Colonic mucosa (tissue), 4 donors: ENCODE measurements at regions not wholly inside any gene's neighbourhood (a gene's known extent, or its start where the extent isn't known, plus 50 kb on each side); places are given as distances from the start of the nearest gene placed in this dataset.

Experiments
- DNase-seq: peaks from one replicate; pipeline ENCODE4 v3.0.0-alpha.2; 2020
- H3K27ac ChIP-seq: fragments of 200-600 bp; one replicate; pipeline ENCODE4 v1.8.0; 2021
- H3K27me3 ChIP-seq: fragments of 200-600 bp; one replicate; pipeline ENCODE4 v1.8.0; 2021
- H3K36me3 ChIP-seq: fragments of 200-600 bp; one replicate; pipeline ENCODE4 v1.8.0; 2021
- H3K4me1 ChIP-seq: fragments of 200-600 bp; one replicate; pipeline ENCODE4 v1.8.0; 2021; ENCODE audit warnings: mild to moderate bottlenecking
- H3K4me3 ChIP-seq: fragments of 200-600 bp; one replicate; pipeline ENCODE4 v1.8.0; 2021
- H3K9ac ChIP-seq, 2 donors: one replicate each; pipeline ENCODE4 v1.7.0; 2013; ENCODE audit warnings: control low read depth in 2 of 2, low read depth in 2 of 2, low read length in 2 of 2
- H3K9me3 ChIP-seq: fragments of 200-600 bp; one replicate; pipeline ENCODE4 v1.8.0; 2021
- intact Hi-C: fragments of 100-400 bp; cut with DNase I; formaldehyde crosslinking; loops from one replicate; pipeline ENCODE4 v1.14.1; 2022
- TF ChIP-seq, protein P1 (sequence below): fragments of 200-600 bp; IDR thresholded peaks from one replicate; pipeline ENCODE4 v1.8.0; 2022; ENCODE audit warnings: antibody characterized with exemption, mild to moderate bottlenecking
- donor health status: healthy.
- donor health status: DM: no; HTN: no; CAD: no.
- donor health status: DM: no; HTN: no; CAD: no.

DNA sequence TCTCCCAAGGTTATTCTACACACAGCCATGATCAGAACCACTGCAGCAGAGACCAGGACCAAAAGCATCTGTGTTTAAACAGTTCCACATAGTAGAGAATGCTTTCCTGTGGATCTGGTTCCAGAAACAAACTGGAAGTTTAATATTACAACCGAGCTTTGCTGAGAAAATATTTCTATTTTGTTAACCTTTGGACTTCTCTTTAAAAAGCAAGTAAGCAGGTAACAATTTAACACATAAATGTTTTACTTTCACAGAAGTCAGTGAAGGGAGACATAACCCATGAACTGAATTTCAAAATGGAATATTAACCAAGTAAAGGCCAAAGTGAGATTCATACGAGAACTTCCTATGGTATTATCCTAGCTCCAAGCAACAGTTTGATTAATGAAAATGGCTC, 98.6 kb upstream of the PHYHIPL start:
- H3K27me3 ChIP-seq = no peaks in the 10 kb centered on the region
- no peak for DNase-seq
- no peaks in the 10 kb centered on the region for H3K36me3 ChIP-seq
- no peak overlapping the region for H3K4me3 ChIP-seq
- no peak overlapping the region for H3K9ac ChIP-seq
- no peaks in the 10 kb centered on the region for H3K4me1 ChIP-seq
- no peaks in the 10 kb centered on the region for H3K9me3 ChIP-seq
- no peak overlapping the region for H3K27ac ChIP-seq
- intact Hi-C loops = no loop called here
- TF ChIP-seq, protein P1, sequence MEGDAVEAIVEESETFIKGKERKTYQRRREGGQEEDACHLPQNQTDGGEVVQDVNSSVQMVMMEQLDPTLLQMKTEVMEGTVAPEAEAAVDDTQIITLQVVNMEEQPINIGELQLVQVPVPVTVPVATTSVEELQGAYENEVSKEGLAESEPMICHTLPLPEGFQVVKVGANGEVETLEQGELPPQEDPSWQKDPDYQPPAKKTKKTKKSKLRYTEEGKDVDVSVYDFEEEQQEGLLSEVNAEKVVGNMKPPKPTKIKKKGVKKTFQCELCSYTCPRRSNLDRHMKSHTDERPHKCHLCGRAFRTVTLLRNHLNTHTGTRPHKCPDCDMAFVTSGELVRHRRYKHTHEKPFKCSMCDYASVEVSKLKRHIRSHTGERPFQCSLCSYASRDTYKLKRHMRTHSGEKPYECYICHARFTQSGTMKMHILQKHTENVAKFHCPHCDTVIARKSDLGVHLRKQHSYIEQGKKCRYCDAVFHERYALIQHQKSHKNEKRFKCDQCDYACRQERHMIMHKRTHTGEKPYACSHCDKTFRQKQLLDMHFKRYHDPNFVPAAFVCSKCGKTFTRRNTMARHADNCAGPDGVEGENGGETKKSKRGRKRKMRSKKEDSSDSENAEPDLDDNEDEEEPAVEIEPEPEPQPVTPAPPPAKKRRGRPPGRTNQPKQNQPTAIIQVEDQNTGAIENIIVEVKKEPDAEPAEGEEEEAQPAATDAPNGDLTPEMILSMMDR = no peak

DNA sequence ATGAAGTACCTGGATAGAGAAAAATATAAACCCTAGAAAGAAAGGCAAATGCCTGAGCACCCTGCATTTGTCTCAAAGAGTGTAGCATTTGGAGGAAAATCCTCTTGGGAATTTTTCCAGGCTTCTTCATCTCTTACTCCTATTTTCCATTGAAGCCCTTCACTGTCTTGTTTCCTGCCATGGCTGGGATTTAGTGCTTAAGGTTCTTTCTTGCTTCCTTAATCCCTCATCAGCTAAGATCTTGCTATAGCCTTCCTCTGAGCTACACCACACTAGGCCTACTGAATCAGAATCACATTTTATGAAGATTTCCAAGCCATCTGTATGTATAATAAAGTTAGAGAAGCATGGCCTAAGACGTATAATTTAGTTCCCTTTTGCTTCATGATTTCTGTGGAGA, 97.5 kb upstream of the PHYHIPL start:
- Histone ChIP-seq H3K27ac (no peak overlapping the region), H3K9ac (no peak overlapping the region), H3K27me3 (no peaks in the 10 kb centered on the region), H3K4me1 (no peaks in the 10 kb centered on the region), H3K4me3 (no peak overlapping the region), H3K9me3 (no peaks in the 10 kb centered on the region), H3K36me3 (no peaks in the 10 kb centered on the region)
- TF ChIP-seq, protein P1 = no peak
- intact Hi-C loops = no loop called here
- DNase-seq = no peak

DNA sequence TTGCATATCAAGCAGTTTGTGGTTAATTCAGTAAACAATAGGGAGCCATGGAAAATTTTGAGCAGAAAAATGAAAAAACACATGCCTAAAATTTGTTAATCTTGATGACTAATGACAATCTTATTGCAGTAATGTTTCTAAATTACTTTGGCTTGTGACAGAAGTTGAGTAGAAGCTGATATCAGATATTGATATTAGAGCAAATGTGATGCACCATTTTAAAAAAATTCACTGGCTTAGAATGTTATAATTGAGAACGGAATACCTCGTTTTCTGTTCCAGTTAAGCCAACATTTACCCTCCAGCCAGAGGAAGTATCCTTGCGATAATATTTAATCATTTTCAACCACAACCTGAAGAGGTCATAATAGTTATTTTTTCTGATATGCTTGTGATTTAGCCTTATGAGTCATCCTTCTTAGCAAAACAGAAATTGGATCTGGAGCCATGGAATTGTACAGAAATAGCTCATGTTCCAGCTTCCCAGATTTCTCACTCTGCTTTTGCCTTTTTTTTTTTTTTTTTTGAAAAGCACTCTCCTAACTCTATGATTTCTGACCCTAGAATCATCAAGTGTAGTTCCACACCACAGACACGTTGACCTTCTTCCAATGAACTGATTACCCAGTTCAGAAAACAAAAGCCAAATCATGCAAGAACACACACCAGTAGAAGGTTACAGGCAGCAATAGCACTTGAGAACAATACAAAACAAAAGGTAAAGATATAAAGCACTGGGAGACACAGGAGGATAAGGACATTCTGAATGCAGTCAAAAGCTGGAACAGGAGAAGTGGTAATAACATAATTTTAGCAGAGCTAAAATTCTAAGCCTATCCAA, 96.8 kb upstream of the PHYHIPL start:
- Histone ChIP-seq H3K36me3 (no peaks in the 10 kb centered on the region), H3K27ac (no peak overlapping the region), H3K27me3 (no peaks in the 10 kb centered on the region), H3K9ac (no peak overlapping the region), H3K9me3 (no peaks in the 10 kb centered on the region), H3K4me1 (no peaks in the 10 kb centered on the region), H3K4me3 (no peak overlapping the region)
- no peak for DNase-seq
- intact Hi-C loops = no loop called here
- TF ChIP-seq, protein P1 = no peak

DNA sequence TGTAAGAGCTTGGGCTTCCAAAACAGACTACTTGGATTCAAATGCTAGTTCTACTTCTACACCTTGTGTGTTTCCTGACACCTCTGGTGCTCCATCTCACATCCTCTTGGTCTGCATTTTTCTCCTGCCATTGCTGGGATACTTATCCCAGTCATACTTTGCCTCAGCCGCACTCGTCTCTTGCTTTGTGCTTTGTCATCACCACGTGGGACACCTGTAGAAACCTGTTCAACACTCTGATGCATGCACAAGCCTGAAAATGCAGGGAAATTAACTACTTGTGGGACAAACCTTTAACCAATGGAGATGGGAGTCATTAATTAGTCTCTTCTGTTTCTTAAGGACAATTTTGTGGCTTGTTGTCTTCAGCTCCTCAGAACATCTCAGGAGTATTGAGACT, 94.2 kb upstream of the PHYHIPL start:
- no peaks in the 10 kb centered on the region for H3K4me1 ChIP-seq
- intact Hi-C loops = no loop called here
- TF ChIP-seq, protein P1 = no peak

DNA sequence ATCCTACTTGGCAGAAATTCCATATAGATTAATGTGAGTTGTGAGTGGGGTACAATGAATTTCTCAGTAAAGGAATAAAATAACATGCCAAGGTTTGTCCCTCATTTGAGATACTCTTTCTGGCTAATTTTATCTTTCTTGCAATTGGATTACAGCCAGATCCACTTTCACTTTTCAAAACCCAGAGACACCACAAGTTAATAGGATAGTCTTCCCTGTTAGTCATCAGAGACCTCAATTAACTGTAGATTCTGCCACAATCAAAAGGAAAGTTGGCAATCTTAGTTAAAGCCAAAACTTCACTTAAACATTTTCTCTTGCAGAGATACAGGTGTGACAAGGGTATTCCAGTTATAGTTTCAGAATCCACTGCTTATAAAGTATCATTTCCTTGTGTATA, 91.4 kb upstream of the PHYHIPL start:
- intact Hi-C loops = no loop called here
- TF ChIP-seq, protein P1 = no peak
- DNase-seq = no peak
- Histone ChIP-seq H3K4me3 (no peak overlapping the region), H3K27ac (no peak overlapping the region), H3K36me3 (no peaks in the 10 kb centered on the region), H3K9ac (no peak overlapping the region), H3K27me3 (no peaks in the 10 kb centered on the region), H3K4me1 (no peaks in the 10 kb centered on the region), H3K9me3 (no peaks in the 10 kb centered on the region)

More for the DNA sequence above, 94.2 kb upstream of the PHYHIPL start:
- Histone ChIP-seq H3K4me3 (no peak overlapping the region), H3K27ac (no peak overlapping the region), H3K9me3 (no peaks in the 10 kb centered on the region), H3K36me3 (no peaks in the 10 kb centered on the region), H3K9ac (no peak overlapping the region), H3K27me3 (no peaks in the 10 kb centered on the region)
- no peak for DNase-seq
